KMS-11 (cell line): ENCODE measurements at regions not wholly inside any gene's neighbourhood (a gene's known extent, or its start where the extent isn't known, plus 50 kb on each side); places are given as distances from the start of the nearest gene placed in this dataset.

Experiments
- H2AFZ ChIP-seq: fragments of 200-600 bp; sonication (generic); 2 replicates; pipeline ENCODE4 v1.6.1; 2016; ENCODE audit warnings: antibody characterized with exemption, mixed run types, low read depth
- H3K27ac ChIP-seq: fragments of 200-600 bp; sonication (generic); 2 replicates; pipeline ENCODE4 v1.6.1; 2016; ENCODE audit warnings: mild to moderate bottlenecking, mixed run types
- H3K27me3 ChIP-seq: fragments of 200-600 bp; sonication (generic); 2 replicates; pipeline ENCODE4 v1.6.1; 2017; ENCODE audit warnings: mild to moderate bottlenecking, low read depth, mixed run types, moderate library complexity; ENCODE audit not compliant: insufficient read depth
- H3K36me3 ChIP-seq: fragments of 200-600 bp; sonication (generic); 2 replicates; pipeline ENCODE4 v1.6.1; 2017; ENCODE audit warnings: mild to moderate bottlenecking, mixed run types; ENCODE audit not compliant: insufficient read depth
- H3K4me1 ChIP-seq: fragments of 200-600 bp; sonication (generic); 2 replicates; pipeline ENCODE4 v1.6.1; 2016; ENCODE audit warnings: mild to moderate bottlenecking, low read depth, mixed run types; ENCODE audit not compliant: poor library complexity, severe bottlenecking
- H3K4me2 ChIP-seq: fragments of 200-600 bp; sonication (generic); 2 replicates; pipeline ENCODE4 v1.7.0; 2016; ENCODE audit warnings: mild to moderate bottlenecking, mixed run types
- H3K4me3 ChIP-seq: fragments of 200-600 bp; sonication (generic); IDR thresholded peaks from 2 replicates; pipeline ENCODE4 v1.6.1; 2017; ENCODE audit warnings: low read depth, low read length, mixed read lengths; ENCODE audit not compliant: insufficient read depth
- H3K79me2 ChIP-seq: fragments of 200-600 bp; sonication (generic); 2 replicates; pipeline ENCODE4 v1.6.1; 2016; ENCODE audit warnings: low read depth, mixed run types; ENCODE audit not compliant: insufficient read depth
- H3K9ac ChIP-seq: fragments of 200-600 bp; sonication (generic); 2 replicates; pipeline ENCODE4 v1.6.1; 2016; ENCODE audit warnings: mild to moderate bottlenecking, mixed run types
- H4K20me1 ChIP-seq: fragments of 200-600 bp; sonication (generic); 2 replicates; pipeline ENCODE4 v1.6.1; 2016; ENCODE audit warnings: mild to moderate bottlenecking, mixed run types; ENCODE audit not compliant: insufficient read depth
- TF ChIP-seq, protein P1 (sequence below): fragments of 200-600 bp; sonication (generic); conservative IDR thresholded peaks from 2 replicates; pipeline ENCODE4 v1.6.1; 2017; ENCODE audit warnings: low read depth, mild to moderate bottlenecking, antibody characterized with exemption, low read length, moderate library complexity, mixed read lengths

DNA sequence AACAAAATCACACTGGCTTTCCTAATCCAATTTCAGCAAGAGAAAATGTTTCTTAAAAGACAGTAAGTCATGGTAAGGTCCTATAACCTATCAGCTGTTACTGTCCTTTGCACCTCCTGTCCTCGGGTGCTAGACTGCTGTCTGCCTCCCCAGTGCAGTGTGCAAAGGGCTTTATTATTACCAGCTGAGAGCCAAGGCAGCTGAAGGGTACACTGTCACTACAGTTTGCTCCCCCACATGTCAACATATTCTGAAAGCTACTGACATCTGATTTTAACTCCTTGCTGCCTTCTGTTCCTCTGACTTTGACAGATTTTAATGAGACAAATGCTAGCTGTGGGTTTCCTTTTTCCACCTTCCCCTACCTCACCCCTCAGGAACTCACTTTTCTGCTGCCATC lies 389.4 kb upstream of the SLC24A2 start:
- Histone ChIP-seq H3K36me3 (no peaks in the 10 kb centered on the region), H3K9ac (no peak overlapping the region)

DNA sequence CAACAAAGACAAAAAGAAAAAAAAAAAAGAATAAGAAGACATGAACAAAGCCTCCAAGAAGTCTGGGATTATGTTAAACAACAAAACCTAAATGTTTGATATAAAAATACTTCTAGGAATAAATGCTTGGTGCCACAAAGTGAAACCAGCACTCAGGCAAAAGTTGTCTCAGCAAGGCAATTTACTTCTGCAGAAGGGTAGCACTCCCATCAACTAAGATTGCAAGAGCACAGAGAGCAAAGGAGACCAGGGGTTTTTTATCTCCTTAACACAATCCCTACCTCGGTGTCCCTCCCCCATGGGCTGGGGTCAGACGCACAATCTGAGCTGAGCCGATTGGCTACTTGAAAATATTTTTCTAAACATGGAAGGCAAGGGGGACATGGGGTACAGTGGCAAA lies 381.3 kb upstream of the SLC24A2 start:
- TF ChIP-seq, protein P1, sequence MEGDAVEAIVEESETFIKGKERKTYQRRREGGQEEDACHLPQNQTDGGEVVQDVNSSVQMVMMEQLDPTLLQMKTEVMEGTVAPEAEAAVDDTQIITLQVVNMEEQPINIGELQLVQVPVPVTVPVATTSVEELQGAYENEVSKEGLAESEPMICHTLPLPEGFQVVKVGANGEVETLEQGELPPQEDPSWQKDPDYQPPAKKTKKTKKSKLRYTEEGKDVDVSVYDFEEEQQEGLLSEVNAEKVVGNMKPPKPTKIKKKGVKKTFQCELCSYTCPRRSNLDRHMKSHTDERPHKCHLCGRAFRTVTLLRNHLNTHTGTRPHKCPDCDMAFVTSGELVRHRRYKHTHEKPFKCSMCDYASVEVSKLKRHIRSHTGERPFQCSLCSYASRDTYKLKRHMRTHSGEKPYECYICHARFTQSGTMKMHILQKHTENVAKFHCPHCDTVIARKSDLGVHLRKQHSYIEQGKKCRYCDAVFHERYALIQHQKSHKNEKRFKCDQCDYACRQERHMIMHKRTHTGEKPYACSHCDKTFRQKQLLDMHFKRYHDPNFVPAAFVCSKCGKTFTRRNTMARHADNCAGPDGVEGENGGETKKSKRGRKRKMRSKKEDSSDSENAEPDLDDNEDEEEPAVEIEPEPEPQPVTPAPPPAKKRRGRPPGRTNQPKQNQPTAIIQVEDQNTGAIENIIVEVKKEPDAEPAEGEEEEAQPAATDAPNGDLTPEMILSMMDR: no peak
- Histone ChIP-seq H3K27me3 (no peaks in the 10 kb centered on the region), H2AFZ (no peak overlapping the region), H3K4me2 (no peak overlapping the region), H3K79me2 (no peaks in the 10 kb centered on the region), H3K4me3 (no peak overlapping the region), H3K36me3 (no peaks in the 10 kb centered on the region), H3K4me1 (no peaks in the 10 kb centered on the region), H3K9ac (no peak overlapping the region), H4K20me1 (no peaks in the 10 kb centered on the region), H3K27ac (no peak overlapping the region)

More for the DNA sequence above, 389.4 kb upstream of the SLC24A2 start:
- H3K27me3 ChIP-seq: no peaks in the 10 kb centered on the region
- H4K20me1 ChIP-seq: no peaks in the 10 kb centered on the region
- H3K4me1 ChIP-seq: no peaks in the 10 kb centered on the region
- no peak overlapping the region for H3K4me3 ChIP-seq
- H2AFZ ChIP-seq: no peak overlapping the region
- H3K79me2 ChIP-seq: no peaks in the 10 kb centered on the region
- TF ChIP-seq, protein P1: no peak
- H3K27ac ChIP-seq: no peak overlapping the region
- no peak overlapping the region for H3K4me2 ChIP-seq

DNA sequence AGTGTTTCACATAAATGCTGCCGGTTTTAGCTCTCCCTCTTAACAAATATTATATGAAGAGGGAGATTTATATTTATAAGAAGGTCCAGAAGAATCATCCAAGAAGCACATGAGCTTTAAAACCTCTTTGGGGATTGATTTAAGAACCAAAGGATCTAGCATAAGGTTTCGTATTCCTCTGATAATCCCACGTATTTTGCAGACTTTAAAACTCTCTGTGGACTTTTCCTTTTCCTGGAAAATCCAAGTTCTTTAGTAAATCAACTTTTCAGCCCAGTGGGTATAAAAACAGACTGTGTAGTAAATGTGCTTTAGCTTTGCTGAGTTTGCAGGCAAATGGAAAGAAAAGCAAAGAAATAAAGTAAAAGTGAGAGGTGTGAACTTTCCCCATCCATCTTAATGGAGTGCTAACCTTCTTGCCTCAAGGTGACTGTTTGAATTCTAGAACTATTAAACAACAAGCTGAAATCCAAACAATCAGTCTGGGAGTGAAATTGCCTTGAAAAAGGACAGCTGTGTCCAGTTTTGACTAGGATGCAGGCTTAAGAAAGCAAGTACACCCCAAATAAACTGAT lies 363.4 kb upstream of the SLC24A2 start:
- H3K4me3 ChIP-seq: no peak overlapping the region

DNA sequence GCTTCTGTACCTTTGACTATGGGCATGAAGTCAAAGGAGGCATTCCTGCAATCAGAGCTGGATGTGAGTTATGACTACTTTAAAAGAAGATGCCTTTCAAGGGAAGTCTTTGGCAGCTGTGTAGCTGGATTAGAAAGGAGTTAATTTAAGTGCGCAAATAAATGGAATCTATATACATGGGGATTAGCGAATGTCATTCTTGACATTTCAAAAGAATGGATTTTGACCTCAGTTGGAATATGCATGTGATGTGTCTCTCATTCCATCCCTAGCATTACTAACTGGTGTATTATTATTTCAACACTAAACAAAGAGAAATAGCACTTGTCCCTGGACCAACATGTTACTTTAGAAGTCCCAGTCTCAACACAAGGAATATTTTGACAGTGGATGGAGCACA lies 359.6 kb upstream of the SLC24A2 start:
- no peak overlapping the region for H3K9ac ChIP-seq
- no peak overlapping the region for H3K27ac ChIP-seq
- TF ChIP-seq, protein P1: no peak
- H3K4me1 ChIP-seq: no peaks in the 10 kb centered on the region
- H3K4me3 ChIP-seq: no peak overlapping the region
- H4K20me1 ChIP-seq: no peaks in the 10 kb centered on the region
- no peaks in the 10 kb centered on the region for H3K27me3 ChIP-seq
- no peaks in the 10 kb centered on the region for H3K36me3 ChIP-seq
- H3K79me2 ChIP-seq: no peaks in the 10 kb centered on the region
- H2AFZ ChIP-seq: no peak overlapping the region
- H3K4me2 ChIP-seq: no peak overlapping the region

More for the DNA sequence above, 363.4 kb upstream of the SLC24A2 start:
- no peaks in the 10 kb centered on the region for H3K36me3 ChIP-seq
- no peak overlapping the region for H3K27ac ChIP-seq
- no peaks in the 10 kb centered on the region for H3K27me3 ChIP-seq
- no peaks in the 10 kb centered on the region for H4K20me1 ChIP-seq
- TF ChIP-seq, protein P1: no peak
- H2AFZ ChIP-seq: no peak overlapping the region
- no peaks in the 10 kb centered on the region for H3K4me1 ChIP-seq
- H3K79me2 ChIP-seq: no peaks in the 10 kb centered on the region
- H3K4me2 ChIP-seq: no peak overlapping the region
- no peak overlapping the region for H3K9ac ChIP-seq
